ENCODE measurements at regions not wholly inside any gene's neighbourhood (a gene's known extent, or its start where the extent isn't known, plus 50 kb on each side); places are given as distances from the start of the nearest gene placed in this dataset.

DNA sequence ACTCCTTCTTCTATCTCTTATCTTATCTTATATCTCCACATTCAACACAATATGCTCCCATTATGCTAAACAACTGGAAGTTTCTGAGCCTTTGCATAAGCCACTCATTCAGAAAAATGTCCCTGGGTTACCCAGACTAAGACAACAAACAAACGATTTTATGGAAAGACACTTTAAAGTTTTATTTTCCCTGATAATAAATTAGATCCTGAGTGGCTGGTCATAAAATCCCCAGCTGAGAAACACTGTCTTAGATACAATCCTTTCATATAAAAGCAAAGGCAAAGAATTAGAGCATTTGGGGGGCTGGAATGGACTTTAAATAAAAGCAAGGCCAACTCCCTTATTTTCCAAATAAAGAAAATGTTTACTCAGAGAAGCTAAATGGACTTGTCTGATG is 322.3 kb downstream of the GBE1 start:
- Histone ChIP-seq H2AFZ (no peak overlapping the region), H3K4me2 (ENCODE audit: unreplicated experiment) (no peak overlapping the region), H3K9me2 (ENCODE audit: insufficient read depth) (no peaks in the 10 kb centered on the region), H3K36me3 (ENCODE audit: low read depth) (no peaks in the 10 kb centered on the region), H3K9ac (no peak overlapping the region), H3K27ac (no peak overlapping the region), H3K4me3 (no peak overlapping the region), H3K79me2 (ENCODE audit: insufficient read depth) (no peaks in the 10 kb centered on the region), H3K27me3 (replicated peaks; ENCODE audit: insufficient read depth) (no peaks in the 10 kb centered on the region), H3F3A (ENCODE audit: insufficient read depth) (peaks cover 8% of the 10 kb centered on the region), H3K9me3 (ENCODE audit: low read depth) (no peaks in the 10 kb centered on the region), H3K4me1 (ENCODE audit: insufficient read depth) (peaks cover 11% of the 10 kb centered on the region), H4K20me1 (ENCODE audit: insufficient read depth) (no peaks in the 10 kb centered on the region)
- 6 to 10% methylated on average over 1 of the region's 1 CpG for WGBS, 2 experiments (ENCODE audit: low coverage in 1 of 2, low lambda C conversion rate in 2 of 2, missing lambda C conversion rate in 2 of 2)
- in situ Hi-C loops (cut with MboI) = no loop called here
- DNase-seq = no peak
- no peak for TF ChIP-seq EZH2phosphoT487 (IDR thresholded peaks at IDR 0.05; ENCODE audit: insufficient read depth, low read depth)
- TF ChIP-seq EZH2 (IDR thresholded peaks at IDR 0.05; ENCODE audit: insufficient read depth, poor library complexity, severe bottlenecking) = no peak

DNA sequence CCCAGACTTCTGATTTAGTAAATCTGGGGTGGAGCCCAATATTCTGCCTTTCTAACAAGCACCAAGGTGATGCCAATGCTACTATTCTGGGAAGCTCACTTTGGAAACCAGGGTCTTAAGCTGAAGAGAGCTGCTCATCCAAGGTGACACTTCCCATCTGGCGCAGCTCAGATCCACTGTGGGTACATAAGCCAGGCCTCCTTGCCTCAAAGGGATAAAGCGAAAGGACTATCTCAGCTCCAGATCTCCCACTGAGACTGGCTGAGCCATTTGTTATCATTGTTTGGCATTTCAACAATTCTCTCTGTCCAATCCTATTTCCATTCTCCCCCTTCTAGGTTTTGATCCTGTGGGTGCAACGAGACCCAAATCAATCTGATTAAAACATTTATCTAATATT is 323.8 kb downstream of the GBE1 start:
- H2AFZ ChIP-seq = no peak overlapping the region
- no peak overlapping the region for H3K27ac ChIP-seq
- no peak overlapping the region for H3K9ac ChIP-seq
- H3K4me3 ChIP-seq = no peak overlapping the region
- 69 to 70% methylated on average over 3 of the region's 3 CpGs for WGBS, 2 experiments (ENCODE audit: low coverage in 1 of 2, low lambda C conversion rate in 2 of 2, missing lambda C conversion rate in 2 of 2)
- no peaks in the 10 kb centered on the region for H4K20me1 ChIP-seq (ENCODE audit: insufficient read depth)
- TF ChIP-seq EZH2phosphoT487 (IDR thresholded peaks at IDR 0.05; ENCODE audit: insufficient read depth, low read depth) (no peak), EZH2 (IDR thresholded peaks at IDR 0.05; ENCODE audit: insufficient read depth, poor library complexity, severe bottlenecking) (no peak)
- no peaks in the 10 kb centered on the region for H3K9me3 ChIP-seq (ENCODE audit: low read depth)
- DNase-seq = no peak
- H3K27me3 ChIP-seq (replicated peaks; ENCODE audit: insufficient read depth) = no peaks in the 10 kb centered on the region
- no peaks in the 10 kb centered on the region for H3K9me2 ChIP-seq (ENCODE audit: insufficient read depth)
- no peaks in the 10 kb centered on the region for H3F3A ChIP-seq (ENCODE audit: insufficient read depth)
- in situ Hi-C loops (cut with MboI) = no loop called here
- H3K4me2 ChIP-seq (ENCODE audit: unreplicated experiment) = no peak overlapping the region
- no peaks in the 10 kb centered on the region for H3K4me1 ChIP-seq (ENCODE audit: insufficient read depth)
- H3K79me2 ChIP-seq (ENCODE audit: insufficient read depth) = no peaks in the 10 kb centered on the region
- no peaks in the 10 kb centered on the region for H3K36me3 ChIP-seq (ENCODE audit: low read depth)

DNA sequence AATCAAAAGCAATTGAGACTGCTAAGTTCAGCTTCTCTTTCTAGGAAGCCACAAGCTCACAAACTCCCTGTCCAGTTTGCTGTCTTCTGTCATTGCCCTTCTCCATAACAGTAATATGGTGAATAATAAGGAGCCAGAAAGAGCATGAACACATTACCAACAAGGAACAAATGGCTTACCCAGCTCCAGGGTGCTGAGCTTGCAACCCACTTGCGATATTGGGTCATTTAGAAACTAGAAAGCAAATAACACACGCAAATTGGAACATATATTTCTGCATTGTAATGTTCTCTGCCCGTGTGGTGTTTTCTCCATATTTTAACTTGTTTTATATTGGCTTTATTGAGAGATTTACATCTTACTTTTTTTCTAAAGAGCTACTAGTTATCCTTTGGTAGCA is 325.3 kb downstream of the GBE1 start:
- no peaks in the 10 kb centered on the region for H3K9me2 ChIP-seq (ENCODE audit: insufficient read depth)
- no peaks in the 10 kb centered on the region for H4K20me1 ChIP-seq (ENCODE audit: insufficient read depth)
- H3K9me3 ChIP-seq (ENCODE audit: low read depth) = no peaks in the 10 kb centered on the region
- H3K9ac ChIP-seq = no peak overlapping the region
- no peak overlapping the region for H3K4me2 ChIP-seq (ENCODE audit: unreplicated experiment)
- in situ Hi-C loops (cut with MboI) = no loop called here
- 88 to 93% methylated on average over 3 of the region's 3 CpGs for WGBS, 2 experiments (ENCODE audit: low coverage in 1 of 2, low lambda C conversion rate in 2 of 2, missing lambda C conversion rate in 2 of 2)
- H3K36me3 ChIP-seq (ENCODE audit: low read depth) = no peaks in the 10 kb centered on the region
- H3K27me3 ChIP-seq (replicated peaks; ENCODE audit: insufficient read depth) = no peaks in the 10 kb centered on the region
- DNase-seq = no peak
- TF ChIP-seq EZH2phosphoT487 (IDR thresholded peaks at IDR 0.05; ENCODE audit: insufficient read depth, low read depth) (no peak), EZH2 (IDR thresholded peaks at IDR 0.05; ENCODE audit: insufficient read depth, poor library complexity, severe bottlenecking) (no peak)
- H3F3A ChIP-seq (ENCODE audit: insufficient read depth) = no peaks in the 10 kb centered on the region
- H3K27ac ChIP-seq = no peak overlapping the region
- no peaks in the 10 kb centered on the region for H3K79me2 ChIP-seq (ENCODE audit: insufficient read depth)
- H3K4me1 ChIP-seq (ENCODE audit: insufficient read depth) = no peaks in the 10 kb centered on the region
- H2AFZ ChIP-seq = no peak overlapping the region
- no peak overlapping the region for H3K4me3 ChIP-seq

DNA sequence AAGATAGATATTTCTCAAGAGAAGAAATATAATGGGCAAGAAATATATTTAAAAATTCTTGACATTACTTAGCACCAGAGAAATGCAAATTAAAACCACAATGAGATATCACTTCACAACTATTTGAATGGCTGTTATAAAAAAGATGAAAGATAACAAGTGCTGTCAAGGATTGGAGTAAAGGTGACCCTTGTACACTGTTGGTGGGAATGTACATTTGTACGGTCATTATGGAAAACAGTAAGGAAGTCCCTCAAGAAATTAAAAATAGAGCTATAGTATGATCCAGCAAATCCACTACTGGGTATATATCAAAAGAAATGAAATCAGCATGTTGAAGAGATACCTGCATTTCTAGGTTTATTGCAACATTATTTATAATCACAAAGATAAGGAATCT is 326.4 kb downstream of the GBE1 start:
- WGBS, 2 experiments (ENCODE audit: low coverage in 1 of 2, low lambda C conversion rate in 2 of 2, missing lambda C conversion rate in 2 of 2) = 88 to 89% methylated on average over 1 of the region's 1 CpG
- H3K79me2 ChIP-seq (ENCODE audit: insufficient read depth) = no peaks in the 10 kb centered on the region

DNA sequence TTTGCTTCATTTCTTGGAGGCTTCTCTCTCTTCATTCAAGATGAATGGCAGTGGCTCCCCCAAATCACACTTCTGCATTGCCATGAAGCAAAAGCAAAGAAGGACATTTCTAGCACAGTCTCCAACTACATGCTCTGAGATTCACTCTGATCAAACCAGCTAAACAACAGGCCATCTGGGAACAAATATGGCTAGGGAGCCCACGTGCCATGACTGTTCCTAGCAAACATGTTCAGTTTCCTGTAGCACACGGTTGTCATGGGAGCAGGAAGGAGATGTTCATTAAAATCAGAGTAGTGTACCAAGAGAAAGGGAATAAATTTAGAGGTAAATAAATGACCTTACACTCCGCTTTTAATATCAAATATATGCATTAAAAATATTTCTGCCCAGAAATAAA is 327.3 kb downstream of the GBE1 start:
- Histone ChIP-seq H3K79me2 (ENCODE audit: insufficient read depth) (no peaks in the 10 kb centered on the region), H3K4me2 (ENCODE audit: unreplicated experiment) (no peak overlapping the region), H3K4me1 (ENCODE audit: insufficient read depth) (no peaks in the 10 kb centered on the region), H3K27ac (no peak overlapping the region), H4K20me1 (ENCODE audit: insufficient read depth) (no peaks in the 10 kb centered on the region), H3K9me3 (ENCODE audit: low read depth) (no peaks in the 10 kb centered on the region), H3F3A (ENCODE audit: insufficient read depth) (no peaks in the 10 kb centered on the region), H3K4me3 (no peak overlapping the region), H2AFZ (no peak overlapping the region), H3K36me3 (ENCODE audit: low read depth) (no peaks in the 10 kb centered on the region), H3K9me2 (ENCODE audit: insufficient read depth) (no peaks in the 10 kb centered on the region), H3K9ac (no peak overlapping the region), H3K27me3 (replicated peaks; ENCODE audit: insufficient read depth) (no peaks in the 10 kb centered on the region)
- DNase-seq = no peak
- in situ Hi-C loops (cut with MboI) = no loop called here
- 56 to 64% methylated on average over 3 of the region's 3 CpGs for WGBS, 2 experiments (ENCODE audit: low coverage in 1 of 2, low lambda C conversion rate in 2 of 2, missing lambda C conversion rate in 2 of 2)
- no peak for TF ChIP-seq EZH2phosphoT487 (IDR thresholded peaks at IDR 0.05; ENCODE audit: insufficient read depth, low read depth)
- no peak for TF ChIP-seq EZH2 (IDR thresholded peaks at IDR 0.05; ENCODE audit: insufficient read depth, poor library complexity, severe bottlenecking)

More for the DNA sequence above, 326.4 kb downstream of the GBE1 start:
- Histone ChIP-seq H3K27me3 (replicated peaks; ENCODE audit: insufficient read depth) (no peaks in the 10 kb centered on the region), H3K27ac (no peak overlapping the region), H3F3A (ENCODE audit: insufficient read depth) (no peaks in the 10 kb centered on the region), H3K4me2 (ENCODE audit: unreplicated experiment) (no peak overlapping the region), H3K9ac (no peak overlapping the region), H2AFZ (no peak overlapping the region), H3K36me3 (ENCODE audit: low read depth) (no peaks in the 10 kb centered on the region), H4K20me1 (ENCODE audit: insufficient read depth) (no peaks in the 10 kb centered on the region), H3K9me2 (ENCODE audit: insufficient read depth) (no peaks in the 10 kb centered on the region), H3K4me3 (no peak overlapping the region), H3K9me3 (ENCODE audit: low read depth) (no peaks in the 10 kb centered on the region), H3K4me1 (ENCODE audit: insufficient read depth) (no peaks in the 10 kb centered on the region)
- no peak for DNase-seq
- TF ChIP-seq EZH2 (IDR thresholded peaks at IDR 0.05; ENCODE audit: insufficient read depth, poor library complexity, severe bottlenecking) (no peak), EZH2phosphoT487 (IDR thresholded peaks at IDR 0.05; ENCODE audit: insufficient read depth, low read depth) (no peak)
- in situ Hi-C loops (cut with MboI) = no loop called here
